Neutrophil (primary cell): ENCODE measurements at regions not wholly inside any gene's neighbourhood (a gene's known extent, or its start where the extent isn't known, plus 50 kb on each side); places are given as distances from the start of the nearest gene placed in this dataset.

Experiments
- H3K27ac ChIP-seq: fragments of 200-600 bp; sonication (generic); 2 replicates; pipeline ENCODE4 v1.5.1; 2016; ENCODE audit warnings: mild to moderate bottlenecking, moderate library complexity
- H3K27me3 ChIP-seq: fragments of 200-600 bp; sonication (generic); 2 replicates; pipeline ENCODE4 v1.6.0; 2016; ENCODE audit warnings: mild to moderate bottlenecking
- H3K36me3 ChIP-seq: fragments of 200-600 bp; sonication (generic); 2 replicates; pipeline ENCODE4 v1.5.1; 2017
- H3K4me1 ChIP-seq, 2 experiments: fragments of 200-600 bp in 1 of 2; sonication (generic) in 1 of 2; 1 replicate in 1 of 2; 2 replicates in 1 of 2; pipeline versions ENCODE4 v1.5.1 to v1.6.1; 2013 to 2016; ENCODE audit warnings: low read depth in 1 of 2, low read length in 1 of 2, mild to moderate bottlenecking in 1 of 2, moderate library complexity in 1 of 2; ENCODE audit not compliant: control insufficient read depth in 1 of 2, insufficient read depth in 1 of 2
- H3K4me3 ChIP-seq, 2 experiments: fragments of 200-600 bp in 1 of 2; sonication (generic) in 1 of 2; 1 replicate in 1 of 2; 2 replicates in 1 of 2; pipeline ENCODE4 v1.5.1; 2013 to 2016; ENCODE audit warnings: low read depth in 1 of 2, low read length in 1 of 2, mild to moderate bottlenecking in 1 of 2, moderate library complexity in 1 of 2
- H3K9me3 ChIP-seq: fragments of 200-600 bp; sonication (generic); 2 replicates; pipeline ENCODE4 v1.5.1; 2016
- TF ChIP-seq, protein P1 (sequence below): fragments of 200-600 bp; sonication (generic); IDR thresholded peaks from 2 replicates; pipeline ENCODE4 v1.5.1; 2016; ENCODE audit warnings: antibody characterized with exemption

DNA sequence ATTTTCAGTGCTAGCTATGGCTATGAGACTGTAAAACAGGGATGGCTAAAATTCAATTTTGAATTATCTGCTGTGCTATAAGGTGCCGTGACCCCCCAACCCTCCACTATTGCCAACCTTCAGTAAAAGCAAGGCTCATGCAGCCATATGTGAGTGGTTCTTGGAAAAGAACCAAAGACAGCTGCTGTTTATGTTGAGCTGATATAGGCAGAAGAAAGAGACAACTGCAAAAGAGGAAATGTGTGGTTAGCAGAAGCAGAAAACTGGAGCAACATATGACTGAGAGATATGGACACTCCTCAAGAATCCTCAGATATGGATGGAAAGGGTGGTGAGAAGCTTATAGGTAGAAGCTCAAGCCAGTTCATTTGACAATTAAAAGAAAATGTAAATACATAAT is 200.3 kb downstream of the TLE1 start:
- Histone ChIP-seq H3K36me3 (no peaks in the 10 kb centered on the region), H3K4me3 (no peak overlapping the region), H3K27ac (no peak overlapping the region), H3K4me1 (no peaks in the 10 kb centered on the region), H3K27me3 (no peaks in the 10 kb centered on the region), H3K9me3 (no peaks in the 10 kb centered on the region)
- TF ChIP-seq, protein P1, sequence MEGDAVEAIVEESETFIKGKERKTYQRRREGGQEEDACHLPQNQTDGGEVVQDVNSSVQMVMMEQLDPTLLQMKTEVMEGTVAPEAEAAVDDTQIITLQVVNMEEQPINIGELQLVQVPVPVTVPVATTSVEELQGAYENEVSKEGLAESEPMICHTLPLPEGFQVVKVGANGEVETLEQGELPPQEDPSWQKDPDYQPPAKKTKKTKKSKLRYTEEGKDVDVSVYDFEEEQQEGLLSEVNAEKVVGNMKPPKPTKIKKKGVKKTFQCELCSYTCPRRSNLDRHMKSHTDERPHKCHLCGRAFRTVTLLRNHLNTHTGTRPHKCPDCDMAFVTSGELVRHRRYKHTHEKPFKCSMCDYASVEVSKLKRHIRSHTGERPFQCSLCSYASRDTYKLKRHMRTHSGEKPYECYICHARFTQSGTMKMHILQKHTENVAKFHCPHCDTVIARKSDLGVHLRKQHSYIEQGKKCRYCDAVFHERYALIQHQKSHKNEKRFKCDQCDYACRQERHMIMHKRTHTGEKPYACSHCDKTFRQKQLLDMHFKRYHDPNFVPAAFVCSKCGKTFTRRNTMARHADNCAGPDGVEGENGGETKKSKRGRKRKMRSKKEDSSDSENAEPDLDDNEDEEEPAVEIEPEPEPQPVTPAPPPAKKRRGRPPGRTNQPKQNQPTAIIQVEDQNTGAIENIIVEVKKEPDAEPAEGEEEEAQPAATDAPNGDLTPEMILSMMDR, result no peak

DNA sequence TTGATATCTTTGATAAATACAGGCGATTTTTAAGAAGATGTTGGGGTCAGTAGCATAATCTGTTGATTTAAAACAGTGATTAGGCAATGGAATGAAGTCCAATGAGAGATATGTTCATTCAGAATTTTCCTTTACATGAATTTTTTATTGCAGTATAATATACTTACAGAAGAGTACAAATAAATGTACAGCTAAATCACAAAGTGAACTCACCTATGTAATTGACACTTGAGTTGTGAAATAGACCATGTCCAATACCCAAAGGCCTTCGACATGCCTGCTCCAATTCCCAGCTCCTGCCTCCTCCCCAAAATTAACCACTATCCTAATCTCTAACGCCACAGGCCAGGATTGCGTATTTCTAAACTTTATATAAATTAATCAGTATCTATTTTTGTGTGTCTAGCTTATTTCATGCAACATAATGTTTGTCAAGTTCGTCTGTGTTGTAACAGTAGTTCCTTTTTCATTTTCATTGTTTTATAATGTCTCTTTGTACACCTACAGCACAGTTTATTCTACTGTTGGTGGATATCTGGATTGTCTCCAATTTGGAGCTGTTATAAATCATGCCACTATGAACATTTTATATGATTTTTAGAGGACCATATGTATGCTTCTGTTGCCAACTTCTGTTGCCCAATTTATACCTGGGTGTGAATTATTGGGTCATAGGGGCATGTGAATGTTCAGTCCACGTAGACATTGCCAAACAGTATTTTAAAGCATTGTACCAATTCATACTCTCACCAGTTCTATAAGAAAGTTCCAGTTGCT is 208.3 kb downstream of the TLE1 start:
- Histone ChIP-seq H3K36me3 (no peaks in the 10 kb centered on the region), H3K4me3 (no peak overlapping the region), H3K4me1 (no peaks in the 10 kb centered on the region), H3K9me3 (no peaks in the 10 kb centered on the region), H3K27ac (no peak overlapping the region), H3K27me3 (no peaks in the 10 kb centered on the region)
- TF ChIP-seq, protein P1, result no peak

DNA sequence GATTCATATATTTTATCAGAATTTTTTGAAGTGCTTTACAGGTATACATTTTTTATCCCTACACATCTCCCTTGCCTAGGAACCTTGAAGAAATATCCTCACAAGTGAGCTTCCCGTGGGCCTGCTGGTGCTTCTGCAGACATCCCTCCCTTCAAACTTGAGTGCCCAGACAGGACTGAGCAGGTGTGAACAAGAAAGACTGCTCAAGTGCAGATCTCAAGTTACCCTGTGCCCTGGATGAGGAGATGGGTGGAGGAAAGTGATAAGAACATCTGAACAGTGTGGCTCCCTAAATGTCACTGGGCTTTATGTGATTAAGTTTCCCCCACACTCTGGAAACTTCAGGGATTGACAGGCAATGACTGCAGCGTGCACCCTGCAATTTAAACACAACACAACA is 209.8 kb downstream of the TLE1 start:
- no peak overlapping the region for H3K4me3 ChIP-seq
- no peaks in the 10 kb centered on the region for H3K4me1 ChIP-seq
- H3K36me3 ChIP-seq, result no peaks in the 10 kb centered on the region
- H3K27ac ChIP-seq, result no peak overlapping the region
- H3K9me3 ChIP-seq, result no peaks in the 10 kb centered on the region
- H3K27me3 ChIP-seq, result no peaks in the 10 kb centered on the region
- TF ChIP-seq, protein P1, result no peak

DNA sequence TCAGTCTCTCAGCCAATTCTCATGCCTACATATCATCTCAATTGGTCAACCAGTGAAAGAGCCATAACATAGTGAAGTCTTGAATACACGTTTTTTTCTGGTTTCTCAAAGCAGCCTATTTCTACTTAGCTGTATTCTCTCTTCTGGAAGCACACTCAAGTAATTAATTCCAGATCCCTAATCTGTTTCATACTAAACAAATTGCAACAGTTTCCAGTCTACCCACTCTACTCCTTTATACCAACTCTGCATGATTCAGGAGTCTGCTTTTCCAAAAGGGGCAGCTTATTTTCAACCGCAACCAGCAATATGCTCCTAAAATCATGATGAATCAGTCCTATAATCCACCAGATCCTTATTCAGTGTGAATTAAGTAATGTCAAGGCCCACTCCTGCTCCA is 211.7 kb downstream of the TLE1 start:
- TF ChIP-seq, protein P1, result no peak
- no peaks in the 10 kb centered on the region for H3K4me1 ChIP-seq
- no peaks in the 10 kb centered on the region for H3K9me3 ChIP-seq
- H3K27me3 ChIP-seq, result no peaks in the 10 kb centered on the region
- no peak overlapping the region for H3K4me3 ChIP-seq
- H3K27ac ChIP-seq, result no peak overlapping the region
- H3K36me3 ChIP-seq, result no peaks in the 10 kb centered on the region

DNA sequence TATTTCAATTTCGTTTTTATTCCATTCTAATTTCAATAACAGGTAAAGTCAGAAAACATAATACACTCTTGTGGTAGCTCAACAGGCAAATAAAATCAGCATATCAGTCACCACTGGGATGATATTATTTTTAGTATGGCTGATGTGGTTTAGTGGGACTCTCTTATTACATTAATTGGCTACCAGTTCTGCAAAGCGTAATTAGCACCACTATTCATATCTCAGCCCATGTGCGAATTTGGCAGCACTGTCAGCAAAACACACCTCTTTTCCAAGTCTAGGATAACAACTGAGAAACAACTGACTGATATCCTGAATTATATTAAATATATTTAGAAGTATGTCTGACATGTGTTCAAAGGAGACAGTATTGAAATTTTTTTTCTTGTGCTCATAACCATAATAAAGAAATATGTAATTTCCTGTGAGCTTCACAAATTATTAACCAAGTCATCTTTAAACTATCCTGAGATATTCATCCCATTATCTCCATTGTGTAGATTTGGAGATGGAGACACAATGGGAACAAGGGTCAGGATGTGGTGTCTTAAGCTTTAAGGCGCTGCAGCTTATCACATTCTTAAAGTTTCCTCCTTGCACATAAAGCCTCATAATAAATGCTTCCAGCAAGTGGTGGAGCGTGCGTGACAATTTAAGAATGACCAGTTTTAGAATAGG is 212.4 kb downstream of the TLE1 start:
- Histone ChIP-seq H3K36me3 (no peaks in the 10 kb centered on the region), H3K4me1 (no peaks in the 10 kb centered on the region), H3K9me3 (no peaks in the 10 kb centered on the region), H3K27me3 (no peaks in the 10 kb centered on the region), H3K4me3 (no peak overlapping the region), H3K27ac (no peak overlapping the region)
- TF ChIP-seq, protein P1, result no peak
